22Rv1 (cell line): ENCODE measurements at regions not wholly inside any gene's neighbourhood (a gene's known extent, or its start where the extent isn't known, plus 50 kb on each side); places are given as distances from the start of the nearest gene placed in this dataset.

Experiments used
- CTCF ChIP-seq: fragments of 450-650 bp; IDR thresholded peaks from 2 replicates; pipeline ENCODE4 v1.5.1; 2017; ENCODE audit warnings: mild to moderate bottlenecking
- ZFX ChIP-seq: fragments of 450-650 bp; IDR thresholded peaks from 2 replicates; pipeline ENCODE4 v1.6.1; 2017; ENCODE audit warnings: antibody characterized with exemption, borderline replicate concordance

- TF ChIP-seq CTCF = no peak
- no peak for TF ChIP-seq ZFX
Observed at GRCh38 chr6:134551245-134551960, 233.5 kb upstream of the SGK1 start.
